ENCODE measurements at regions not wholly inside any gene's neighbourhood (a gene's known extent, or its start where the extent isn't known, plus 50 kb on each side); places are given as distances from the start of the nearest gene placed in this dataset.

DNA sequence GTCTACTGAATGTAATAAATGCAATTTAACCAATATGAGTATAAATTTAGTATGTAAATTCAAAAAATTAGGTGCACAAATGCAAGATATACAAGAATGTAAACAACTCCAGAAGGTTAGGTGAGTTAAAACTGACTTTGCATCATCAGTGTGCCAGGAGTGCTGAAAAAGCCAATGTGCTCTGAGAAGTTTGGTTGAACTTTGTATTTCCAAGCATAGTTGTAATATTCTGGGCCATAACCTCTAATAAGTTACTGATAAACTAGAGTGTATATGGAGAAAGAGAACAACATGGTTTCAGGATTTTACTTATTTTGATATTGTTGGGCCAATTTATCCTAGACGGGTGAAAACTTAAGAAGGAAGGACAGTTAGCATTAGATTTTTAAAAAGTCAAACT is 876.9 kb upstream of the GHITM start:
- Histone ChIP-seq H3K4me1 (ENCODE audit: control insufficient read depth, extremely low read depth, insufficient read depth, low read length) (no peaks in the 10 kb centered on the region), H3K9me1 (replicated peaks; ENCODE audit: control insufficient read depth, extremely low read depth, insufficient read depth, low read length) (no peaks in the 10 kb centered on the region), H3K36me3 (ENCODE audit: control insufficient read depth in 2 of 2, extremely low read depth in 1 of 2, insufficient read depth in 2 of 2, low read length in 2 of 2) (no peaks in the 10 kb centered on the region), H3K27me3 (ENCODE audit: control insufficient read depth in 2 of 2, insufficient read depth in 2 of 2, low read length in 2 of 2) (no peaks in the 10 kb centered on the region), H3K79me2 (ENCODE audit: control insufficient read depth, insufficient read depth, low read length) (no peaks in the 10 kb centered on the region), H3K9ac (replicated peaks; ENCODE audit: extremely low read depth, insufficient read depth, low read length) (no peak overlapping the region), H3K4me3 (replicated peaks in 1 of 3; ENCODE audit: insufficient read depth in 1 of 3, low read depth in 1 of 3, low read length in 3 of 3) (no peak overlapping the region), H3K9me3 (replicated peaks; ENCODE audit: control insufficient read depth, insufficient read depth, low read length) (no peaks in the 10 kb centered on the region), H2AFZ (ENCODE audit: low read depth, low read length) (no peak overlapping the region), H4K20me1 (replicated peaks; ENCODE audit: control insufficient read depth, extremely low read depth, insufficient read depth, low read length) (no peaks in the 10 kb centered on the region), H3K4me2 (ENCODE audit: insufficient read depth, low read length) (no peak overlapping the region), H3K27ac (ENCODE audit: insufficient read depth, low read depth, low read length) (no peak overlapping the region)
- DNase-seq (ENCODE audit: low read depth, low spot score) (no peak), FAIRE-seq (no peak)
- no TSS peak for BruUV-seq (replicated peaks)
- TF ChIP-seq POLR2A (IDR thresholded peaks at IDR 0.05; ENCODE audit: low read depth, low read length) (no peak), MAX (IDR thresholded peaks at IDR 0.05; ENCODE audit: insufficient read depth, insufficient read length) (no peak), POLR2AphosphoS5 (IDR thresholded peaks at IDR 0.05; ENCODE audit: insufficient read depth, low read depth, low read length) (no peak), MYC (IDR thresholded peaks at IDR 0.05; ENCODE audit: low read depth, low read length) (no peak), EZH2 (IDR thresholded peaks at IDR 0.05; ENCODE audit: borderline replicate concordance, low read depth, low read length, severe bottlenecking) (no peak), FOS (IDR thresholded peaks at IDR 0.05; ENCODE audit: borderline replicate concordance, insufficient read depth, low read length) (no peak)
- TF ChIP-seq, protein P1, sequence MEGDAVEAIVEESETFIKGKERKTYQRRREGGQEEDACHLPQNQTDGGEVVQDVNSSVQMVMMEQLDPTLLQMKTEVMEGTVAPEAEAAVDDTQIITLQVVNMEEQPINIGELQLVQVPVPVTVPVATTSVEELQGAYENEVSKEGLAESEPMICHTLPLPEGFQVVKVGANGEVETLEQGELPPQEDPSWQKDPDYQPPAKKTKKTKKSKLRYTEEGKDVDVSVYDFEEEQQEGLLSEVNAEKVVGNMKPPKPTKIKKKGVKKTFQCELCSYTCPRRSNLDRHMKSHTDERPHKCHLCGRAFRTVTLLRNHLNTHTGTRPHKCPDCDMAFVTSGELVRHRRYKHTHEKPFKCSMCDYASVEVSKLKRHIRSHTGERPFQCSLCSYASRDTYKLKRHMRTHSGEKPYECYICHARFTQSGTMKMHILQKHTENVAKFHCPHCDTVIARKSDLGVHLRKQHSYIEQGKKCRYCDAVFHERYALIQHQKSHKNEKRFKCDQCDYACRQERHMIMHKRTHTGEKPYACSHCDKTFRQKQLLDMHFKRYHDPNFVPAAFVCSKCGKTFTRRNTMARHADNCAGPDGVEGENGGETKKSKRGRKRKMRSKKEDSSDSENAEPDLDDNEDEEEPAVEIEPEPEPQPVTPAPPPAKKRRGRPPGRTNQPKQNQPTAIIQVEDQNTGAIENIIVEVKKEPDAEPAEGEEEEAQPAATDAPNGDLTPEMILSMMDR (IDR thresholded peaks at IDR 0.05; ENCODE audit: extremely low read depth in 1 of 2, insufficient read depth in 1 of 2, low read depth in 1 of 2, low read length in 2 of 2), result no peak
- ChIA-PET POLR2A (no interaction called here), CTCF (no interaction called here)
- intact Hi-C loops (cut with micrococcal nuclease) (no loop called here), dilution Hi-C loops (cut with MboI; ENCODE audit: extremely low pct_ligation_motif_present, low sequenced_read_pairs) (no loop called here)

All from endothelial cell of umbilical vein (primary cell).